Cardiac muscle cell (in vitro differentiated cells and primary cell): ENCODE measurements at regions not wholly inside any gene's neighbourhood (a gene's known extent, or its start where the extent isn't known, plus 50 kb on each side); places are given as distances from the start of the nearest gene placed in this dataset.
A peak's percentile ranks its signal among the peaks of the same experiment; 100 is the strongest.

Source experiments
- DNase-seq, 2 donors: peaks; one replicate each; pipeline versions ENCODE4 v3.0.0 to v3.0.0-alpha.2; 2010 to 2017; ENCODE audit warnings: low read depth in 1 of 2, low spot score in 1 of 2
- H3K27ac ChIP-seq: fragments of 200-600 bp; sonication (generic); 2 replicates; pipeline ENCODE4 v1.5.1; 2016
- H3K27me3 ChIP-seq: fragments of 200-600 bp; sonication (generic); 2 replicates; pipeline ENCODE4 v1.6.0; 2016; ENCODE audit warnings: control low read depth
- H3K36me3 ChIP-seq: fragments of 200-600 bp; sonication (generic); 2 replicates; pipeline ENCODE4 v1.5.1; 2016; ENCODE audit warnings: control low read depth
- H3K4me1 ChIP-seq: fragments of 200-600 bp; sonication (generic); 2 replicates; pipeline ENCODE4 v1.8.1; 2017; ENCODE audit warnings: low read depth, mild to moderate bottlenecking, mixed run types
- H3K4me3 ChIP-seq: fragments of 200-600 bp; sonication (generic); 2 replicates; pipeline ENCODE4 v1.5.1; 2016; ENCODE audit warnings: mild to moderate bottlenecking
- H3K9me3 ChIP-seq: fragments of 200-600 bp; sonication (generic); 2 replicates; pipeline ENCODE4 v1.5.1; 2017; ENCODE audit warnings: low read depth, mild to moderate bottlenecking, control low read depth
- CTCF ChIP-seq: IDR thresholded peaks from 2 replicates; pipeline ENCODE4 v1.5.1; 2012; ENCODE audit warnings: low read depth, mild to moderate bottlenecking, low read length

GRCh38 chrX:124594017-124594651 lies 247.8 kb downstream of the SH2D1A start:
- no peaks in the 10 kb centered on the region for H3K4me1 ChIP-seq
- DNase-seq = peak in 1 of 2 donors; percentile 0
- no peaks in the 10 kb centered on the region for H3K27me3 ChIP-seq
- H3K27ac ChIP-seq = no peak overlapping the region
- no peak for TF ChIP-seq CTCF
- no peaks in the 10 kb centered on the region for H3K36me3 ChIP-seq
- H3K4me3 ChIP-seq = no peak overlapping the region
- no peaks in the 10 kb centered on the region for H3K9me3 ChIP-seq

GRCh38 chrX:124605511-124605910 lies 259.1 kb downstream of the SH2D1A start:
- no peaks in the 10 kb centered on the region for H3K27me3 ChIP-seq
- H3K4me1 ChIP-seq = no peaks in the 10 kb centered on the region
- DNase-seq = no peak
- H3K9me3 ChIP-seq = no peaks in the 10 kb centered on the region
- no peak overlapping the region for H3K4me3 ChIP-seq
- H3K36me3 ChIP-seq = no peaks in the 10 kb centered on the region
- TF ChIP-seq CTCF = no peak
- H3K27ac ChIP-seq = no peak overlapping the region

GRCh38 chrX:124606724-124607123 lies 260.4 kb downstream of the SH2D1A start:
- Histone ChIP-seq H3K36me3 (no peaks in the 10 kb centered on the region), H3K27ac (no peak overlapping the region), H3K27me3 (no peaks in the 10 kb centered on the region), H3K4me1 (no peaks in the 10 kb centered on the region), H3K4me3 (no peak overlapping the region), H3K9me3 (no peaks in the 10 kb centered on the region)
- TF ChIP-seq CTCF = no peak
- no peak for DNase-seq

GRCh38 chrX:124619710-124620109 lies 273.3 kb downstream of the SH2D1A start:
- H3K4me3 ChIP-seq = no peak overlapping the region
- DNase-seq = no peak
- TF ChIP-seq CTCF = no peak
- H3K36me3 ChIP-seq = no peaks in the 10 kb centered on the region
- H3K9me3 ChIP-seq = no peaks in the 10 kb centered on the region
- H3K27ac ChIP-seq = no peak overlapping the region
- no peaks in the 10 kb centered on the region for H3K27me3 ChIP-seq
- H3K4me1 ChIP-seq = no peaks in the 10 kb centered on the region

GRCh38 chrX:124634363-124634762 lies 288.0 kb downstream of the SH2D1A start:
- DNase-seq = no peak
- Histone ChIP-seq H3K27me3 (no peaks in the 10 kb centered on the region), H3K4me1 (no peaks in the 10 kb centered on the region), H3K4me3 (no peak overlapping the region), H3K27ac (no peak overlapping the region), H3K9me3 (no peaks in the 10 kb centered on the region), H3K36me3 (no peaks in the 10 kb centered on the region)
- TF ChIP-seq CTCF = no peak
